AG09309 (cell line): ENCODE measurements at regions not wholly inside any gene's neighbourhood (a gene's known extent, or its start where the extent isn't known, plus 50 kb on each side); places are given as distances from the start of the nearest gene placed in this dataset.

ENCODE experiments used
- DNase-seq: peaks from one replicate; pipeline ENCODE4 v3.0.0-alpha.2; 2010; ENCODE audit warnings: low read depth
- H3K4me3 ChIP-seq: 2 replicates; pipeline ENCODE4 v1.5.1; 2011; ENCODE audit warnings: mild to moderate bottlenecking, low read depth, low read length, moderate library complexity; ENCODE audit not compliant: control insufficient read depth
- TF ChIP-seq, protein P1 (sequence below): IDR thresholded peaks from 2 replicates; pipeline ENCODE4 v1.5.1; 2011; ENCODE audit warnings: mild to moderate bottlenecking, low read depth, low read length, inconsistent platforms; ENCODE audit not compliant: insufficient read depth, control insufficient read depth; ENCODE audit errors: missing control alignments

DNA sequence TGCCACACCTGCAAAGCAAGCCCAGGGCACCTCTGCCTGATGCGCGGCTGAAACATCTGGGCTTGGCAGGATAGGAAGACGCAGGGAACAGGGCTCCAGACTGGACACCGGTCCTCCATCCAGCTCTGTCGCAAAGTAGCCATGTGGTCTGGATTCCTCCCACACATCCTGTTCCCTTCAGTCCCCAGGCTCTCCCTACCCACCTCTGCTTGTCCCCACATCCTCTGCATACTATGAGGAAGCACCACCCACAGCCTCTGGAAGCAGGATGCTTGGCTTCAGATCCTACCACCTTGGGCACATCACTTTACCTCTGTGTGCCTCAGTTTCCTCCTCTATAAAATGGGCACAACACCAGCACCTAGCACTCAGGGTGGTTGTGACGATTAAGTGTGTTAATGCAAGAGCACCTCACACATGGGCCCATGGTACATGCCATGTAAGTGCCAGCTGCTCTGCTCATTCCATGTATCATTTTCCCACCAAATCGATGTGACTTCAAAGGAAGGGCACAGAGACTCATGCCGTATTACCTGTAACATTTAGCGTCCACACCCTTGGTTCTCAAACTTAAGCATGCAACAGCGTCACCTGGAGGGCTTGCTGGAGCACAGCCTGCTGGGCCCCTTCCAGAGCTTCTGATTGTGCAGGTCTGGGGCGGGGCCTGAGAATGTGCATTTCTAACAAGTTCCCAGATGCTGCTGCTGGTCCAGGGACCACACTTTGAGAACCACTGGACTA lies 138.6 kb upstream of the SDK2 start:
- TF ChIP-seq, protein P1, sequence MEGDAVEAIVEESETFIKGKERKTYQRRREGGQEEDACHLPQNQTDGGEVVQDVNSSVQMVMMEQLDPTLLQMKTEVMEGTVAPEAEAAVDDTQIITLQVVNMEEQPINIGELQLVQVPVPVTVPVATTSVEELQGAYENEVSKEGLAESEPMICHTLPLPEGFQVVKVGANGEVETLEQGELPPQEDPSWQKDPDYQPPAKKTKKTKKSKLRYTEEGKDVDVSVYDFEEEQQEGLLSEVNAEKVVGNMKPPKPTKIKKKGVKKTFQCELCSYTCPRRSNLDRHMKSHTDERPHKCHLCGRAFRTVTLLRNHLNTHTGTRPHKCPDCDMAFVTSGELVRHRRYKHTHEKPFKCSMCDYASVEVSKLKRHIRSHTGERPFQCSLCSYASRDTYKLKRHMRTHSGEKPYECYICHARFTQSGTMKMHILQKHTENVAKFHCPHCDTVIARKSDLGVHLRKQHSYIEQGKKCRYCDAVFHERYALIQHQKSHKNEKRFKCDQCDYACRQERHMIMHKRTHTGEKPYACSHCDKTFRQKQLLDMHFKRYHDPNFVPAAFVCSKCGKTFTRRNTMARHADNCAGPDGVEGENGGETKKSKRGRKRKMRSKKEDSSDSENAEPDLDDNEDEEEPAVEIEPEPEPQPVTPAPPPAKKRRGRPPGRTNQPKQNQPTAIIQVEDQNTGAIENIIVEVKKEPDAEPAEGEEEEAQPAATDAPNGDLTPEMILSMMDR: no peak
- no peak overlapping the region for H3K4me3 ChIP-seq
- DNase-seq: no peak

GRCh38 chr17:73783382-73783766 lies 139.1 kb upstream of the SDK2 start:
- H3K4me3 ChIP-seq: no peak overlapping the region
- TF ChIP-seq, protein P1: no peak
- no peak for DNase-seq

DNA sequence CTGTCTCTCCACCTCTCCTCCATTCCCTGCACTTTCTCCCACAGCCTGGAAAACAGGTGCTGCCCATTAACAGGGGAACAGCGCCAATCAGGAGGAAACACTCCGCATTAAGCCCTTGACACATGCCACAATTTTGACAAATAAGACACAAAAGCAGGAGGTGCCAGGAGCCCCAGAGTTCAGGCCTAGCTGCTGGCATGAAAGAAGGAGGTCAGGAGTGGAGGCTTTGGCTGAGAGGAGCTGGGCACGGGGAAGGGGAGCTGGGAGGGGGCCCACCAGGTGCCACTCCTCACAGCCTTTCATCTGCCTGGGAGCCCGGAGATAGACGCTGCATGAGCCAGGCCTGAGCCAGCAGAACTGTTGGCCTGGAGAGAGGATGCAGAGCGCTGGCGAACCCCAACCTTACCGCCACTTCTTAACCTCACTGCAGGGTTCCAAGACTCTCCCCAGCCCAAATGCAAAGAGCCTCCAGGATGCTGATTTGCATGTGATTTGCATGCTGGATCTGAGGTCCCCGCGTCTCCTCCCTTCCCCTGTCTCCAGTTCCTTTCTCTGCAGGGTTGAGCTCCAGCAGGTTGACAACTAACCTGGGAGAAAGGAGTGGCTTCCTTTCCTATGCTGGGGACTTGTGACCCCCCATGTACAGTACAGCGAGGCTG lies 139.8 kb upstream of the SDK2 start:
- H3K4me3 ChIP-seq: no peak overlapping the region
- TF ChIP-seq, protein P1: no peak
- DNase-seq: no peak

DNA sequence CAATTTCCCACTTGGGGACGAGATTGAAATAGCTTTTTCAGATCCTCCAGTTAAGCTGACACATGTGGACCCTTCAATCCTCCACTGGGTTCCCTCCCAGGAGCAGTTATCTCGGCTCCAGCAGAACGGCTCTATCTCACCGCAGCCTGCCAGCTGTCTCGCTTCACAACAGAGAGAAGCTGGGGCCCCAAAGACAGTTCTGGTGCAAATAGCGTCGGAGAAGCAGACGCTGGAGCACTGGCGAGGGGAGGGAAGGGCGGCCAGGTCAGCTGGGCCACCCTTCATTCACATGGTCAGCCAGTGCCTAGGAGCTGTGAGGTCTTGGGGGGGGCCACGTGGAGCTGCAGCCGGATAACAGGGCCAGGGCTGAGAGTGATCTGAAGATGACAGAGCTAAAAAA lies 141.3 kb upstream of the SDK2 start:
- no peak for DNase-seq
- TF ChIP-seq, protein P1: no peak

GRCh38 chr17:73785958-73786743 lies 141.9 kb upstream of the SDK2 start:
- no peak for DNase-seq
- TF ChIP-seq, protein P1: no peak
- no peak overlapping the region for H3K4me3 ChIP-seq

More for the DNA sequence above, 141.3 kb upstream of the SDK2 start:
- H3K4me3 ChIP-seq: no peak overlapping the region
